Ovary (tissue), 7 donors: ENCODE measurements at regions not wholly inside any gene's neighbourhood (a gene's known extent, or its start where the extent isn't known, plus 50 kb on each side); places are given as distances from the start of the nearest gene placed in this dataset.

Experiments used
- DNase-seq, 5 donors: peaks; one replicate each; pipeline ENCODE4 v3.0.0-alpha.2; 2019 to 2020
- H3K27ac ChIP-seq, 2 donors: fragments of 200-600 bp; one replicate each; pipeline versions ENCODE4 v1.5.1 to v1.8.0; 2019 to 2022
- H3K27me3 ChIP-seq: fragments of 200-600 bp; one replicate; pipeline ENCODE4 v1.8.0; 2022
- H3K36me3 ChIP-seq: fragments of 200-600 bp; sonication (generic); one replicate; pipeline ENCODE4 v1.5.1; 2019
- H3K4me1 ChIP-seq: one replicate; pipeline ENCODE4 v1.8.1; 2013; ENCODE audit warnings: mild to moderate bottlenecking, moderate library complexity; ENCODE audit not compliant: insufficient read depth
- H3K4me3 ChIP-seq: fragments of 200-600 bp; sonication (generic); one replicate; pipeline ENCODE4 v1.5.1; 2017
- H3K9me3 ChIP-seq, 2 donors: fragments of 200-600 bp in 1 of 2; sonication (generic) in 1 of 2; one replicate each; pipeline versions ENCODE4 v1.5.1 to v1.8.1; 2013 to 2019; ENCODE audit warnings: mild to moderate bottlenecking in 1 of 2, moderate library complexity in 1 of 2
- CTCF ChIP-seq, 3 donors: fragments of 450-650 bp in 2 of 3; fragments of 200-600 bp in 1 of 3; IDR thresholded peaks; one replicate each; pipeline versions ENCODE4 v1.5.1 to v1.8.0; 2016 to 2022; ENCODE audit warnings: antibody characterized with exemption in 3 of 3, mild to moderate bottlenecking in 1 of 3
- EP300 ChIP-seq: sonication (generic); formaldehyde crosslinking; IDR thresholded peaks from one replicate; pipeline ENCODE4 v1.6.1; 2017; ENCODE audit warnings: antibody characterized with exemption
- POLR2A ChIP-seq: fragments of 450-650 bp; IDR thresholded peaks from one replicate; pipeline ENCODE4 v1.6.1; 2017; ENCODE audit warnings: antibody characterized with exemption, mild to moderate bottlenecking, moderate library complexity
- WGBS, 3 donors: extraction: QIAGEN DNeasy Blood & Tissue Kit in 1 of 3; methylation state at CpG; one replicate each; pipeline versions ENCODE4 v1.1.5 to v1.1.7; 2013 to 2017; 5-methylcytosine and 5-hydroxymethylcytosine counted together
- intact Hi-C, 4 donors: fragments of 100-400 bp; cut with DNase I; formaldehyde crosslinking; loops; one replicate each; pipeline versions ENCODE4 v1.11.0 to v1.15.1; 2022 to 2023
- donor health status: DM: no; HTN: no; CAD: no; lungs with moderate emphysema.
- donor health status: DM: no; HTN: no; CAD: no.
- donor health status: Bipolar disorder and iron deficiency.
- donor health status: DM: no; HTN: no; CAD: no.
- donor health status: DM: yes; HTN: yes; CAD: no.

- no peak overlapping the region for H3K27ac ChIP-seq
- H3K9me3 ChIP-seq, result no peaks in the 10 kb centered on the region
- DNase-seq, result no peak
- no peaks in the 10 kb centered on the region for H3K4me1 ChIP-seq
- TF ChIP-seq CTCF (IDR thresholded peaks at IDR 0.05), result no peak
- no peak for TF ChIP-seq EP300
- TF ChIP-seq POLR2A, result no peak
- no peaks in the 10 kb centered on the region for H3K36me3 ChIP-seq
- intact Hi-C loops, result no loop called here
- H3K27me3 ChIP-seq, result no peaks in the 10 kb centered on the region
- H3K4me3 ChIP-seq, result no peak overlapping the region
Observed at GRCh38 chr3:154050766-154051165, 70.4 kb upstream of the ARHGEF26 start.

GRCh38 chr3:154059833-154060232, 61.4 kb upstream of the ARHGEF26 start:
- H3K36me3 ChIP-seq, result no peaks in the 10 kb centered on the region
- TF ChIP-seq CTCF (IDR thresholded peaks at IDR 0.05) (no peak), EP300 (no peak), POLR2A (no peak)
- no peak overlapping the region for H3K4me3 ChIP-seq
- H3K9me3 ChIP-seq, result no peaks in the 10 kb centered on the region
- DNase-seq, result no peak
- H3K27ac ChIP-seq, result no peak overlapping the region
- H3K27me3 ChIP-seq, result no peaks in the 10 kb centered on the region
- H3K4me1 ChIP-seq, result no peaks in the 10 kb centered on the region
- 60 to 83% (median 76%) methylated on average over 6 of the region's 6 CpGs for whole genome bisulfite sequencing, 3 donors
- intact Hi-C loops, result no loop called here

GRCh38 chr3:154060238-154061000, 60.8 kb upstream of the ARHGEF26 start:
- Histone ChIP-seq H3K27ac (no peak overlapping the region), H3K4me3 (no peak overlapping the region), H3K9me3 (no peaks in the 10 kb centered on the region), H3K27me3 (no peaks in the 10 kb centered on the region), H3K36me3 (no peaks in the 10 kb centered on the region), H3K4me1 (no peaks in the 10 kb centered on the region)
- 21 to 24% (median 22%) methylated on average over 4 of the region's 4 CpGs for WGBS, 3 donors
- DNase-seq, result no peak
- TF ChIP-seq EP300 (no peak), POLR2A (no peak), CTCF (IDR thresholded peaks at IDR 0.05) (no peak)
- intact Hi-C loops, result no loop called here

GRCh38 chr3:154061001-154061370, 60.2 kb upstream of the ARHGEF26 start:
- Histone ChIP-seq H3K9me3 (no peaks in the 10 kb centered on the region), H3K4me3 (no peak overlapping the region), H3K27me3 (no peaks in the 10 kb centered on the region), H3K27ac (no peak overlapping the region), H3K4me1 (no peaks in the 10 kb centered on the region), H3K36me3 (no peaks in the 10 kb centered on the region)
- TF ChIP-seq CTCF (IDR thresholded peaks at IDR 0.05) (no peak), POLR2A (no peak), EP300 (no peak)
- intact Hi-C loops, result no loop called here
- no peak for DNase-seq
- 26 to 36% (median 27%) methylated on average over 3 of the region's 3 CpGs for WGBS, 3 donors
